Right kidney (tissue), 1 donor: ENCODE measurements at regions not wholly inside any gene's neighbourhood (a gene's known extent, or its start where the extent isn't known, plus 50 kb on each side); places are given as distances from the start of the nearest gene placed in this dataset.

Source experiments
- DNase-seq: peaks from one replicate; pipeline ENCODE4 v3.0.0-alpha.2; 2016

DNA sequence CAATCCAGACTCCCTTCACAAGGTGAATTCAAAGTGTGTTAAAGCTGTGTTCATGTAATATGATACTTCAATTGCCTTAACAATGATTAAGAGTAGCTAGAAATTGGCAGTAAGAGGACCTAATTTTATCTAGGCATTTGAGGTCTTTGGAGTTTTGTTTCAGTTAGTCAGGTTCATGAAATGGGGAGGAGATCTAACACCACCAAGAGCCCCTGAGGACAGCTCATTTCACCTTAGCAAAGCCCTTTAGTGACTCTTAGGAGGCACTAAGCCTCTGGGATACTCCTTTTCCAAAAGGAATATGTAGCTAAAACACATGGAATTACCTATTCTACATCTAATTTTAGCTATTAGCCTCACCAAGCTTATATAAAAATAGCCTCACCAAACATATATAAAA, 716.5 kb upstream of the RAB6C start:
- no peak for DNase-seq

DNA sequence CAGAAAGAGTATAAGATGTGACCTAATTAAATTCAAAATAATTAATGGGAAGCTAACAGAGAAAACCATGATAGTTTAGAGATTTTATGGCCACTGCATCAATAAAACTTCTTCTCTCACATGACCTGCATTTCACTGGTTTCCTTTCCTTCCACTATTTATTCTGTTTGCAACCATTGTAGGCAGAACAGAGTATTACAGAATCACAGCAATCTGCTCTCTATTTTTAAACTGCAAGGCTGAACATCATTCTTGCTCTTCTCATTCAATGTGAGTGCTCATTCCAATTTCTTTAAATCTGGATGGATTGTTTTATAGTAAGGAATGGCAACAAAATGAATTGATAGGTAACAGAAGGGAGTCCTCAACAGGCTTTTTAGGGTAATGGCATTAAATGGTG, 715.5 kb upstream of the RAB6C start:
- no peak for DNase-seq

DNA sequence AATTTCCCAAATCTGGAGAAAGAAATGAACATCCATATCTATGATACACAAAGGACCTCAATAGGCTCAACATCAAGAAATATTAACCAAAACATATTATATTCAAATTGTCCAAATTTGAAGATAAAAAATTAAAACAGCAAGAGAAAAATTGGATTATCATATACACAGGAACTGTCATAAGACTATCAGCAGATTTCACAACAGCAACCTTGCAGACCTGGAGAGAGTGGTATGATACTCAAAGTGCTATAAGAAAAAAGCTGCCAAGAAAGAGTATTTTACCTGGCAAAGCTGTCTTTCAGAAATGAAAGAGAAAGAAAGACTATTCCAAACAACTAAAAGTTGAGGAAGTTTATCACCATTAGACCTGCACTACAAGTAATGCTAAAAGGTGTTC, 711.9 kb upstream of the RAB6C start:
- no peak for DNase-seq

DNA sequence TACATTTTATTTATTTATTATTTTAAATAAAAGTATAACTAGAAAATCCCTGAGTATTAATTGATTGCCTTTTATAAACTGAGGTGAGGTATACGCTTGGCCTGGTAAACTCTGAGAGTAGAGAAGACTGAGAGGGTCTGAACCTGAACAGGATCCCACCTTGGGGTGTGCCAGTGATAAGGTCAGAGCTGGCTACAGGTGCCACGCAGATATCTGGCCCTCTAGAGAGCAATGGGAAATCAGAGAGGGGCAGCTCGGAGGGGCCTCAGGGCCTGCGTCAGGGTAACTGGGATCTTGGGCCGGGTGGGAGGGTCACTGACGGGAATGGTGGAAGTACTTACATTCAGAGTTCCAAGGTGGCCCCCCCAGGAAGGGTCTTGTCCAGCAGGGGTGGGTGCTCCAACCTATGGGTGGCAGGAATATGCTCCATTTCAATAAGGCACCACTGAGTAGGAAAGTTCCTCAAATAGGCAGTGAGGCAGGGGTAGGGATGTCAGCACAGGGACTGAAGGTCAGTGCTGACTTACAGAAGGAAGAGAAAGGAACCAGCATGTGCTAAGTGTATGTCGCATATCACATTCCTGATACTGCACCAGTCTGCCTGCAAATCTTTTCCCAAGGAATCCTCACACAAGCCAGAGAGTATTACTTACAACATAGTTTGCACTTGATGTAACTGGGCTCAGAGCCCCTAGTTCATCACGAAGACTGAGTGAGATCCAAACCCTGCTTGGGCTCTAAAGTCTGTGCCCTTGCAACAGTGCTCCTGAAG, 706.0 kb upstream of the RAB6C start:
- no peak for DNase-seq

DNA sequence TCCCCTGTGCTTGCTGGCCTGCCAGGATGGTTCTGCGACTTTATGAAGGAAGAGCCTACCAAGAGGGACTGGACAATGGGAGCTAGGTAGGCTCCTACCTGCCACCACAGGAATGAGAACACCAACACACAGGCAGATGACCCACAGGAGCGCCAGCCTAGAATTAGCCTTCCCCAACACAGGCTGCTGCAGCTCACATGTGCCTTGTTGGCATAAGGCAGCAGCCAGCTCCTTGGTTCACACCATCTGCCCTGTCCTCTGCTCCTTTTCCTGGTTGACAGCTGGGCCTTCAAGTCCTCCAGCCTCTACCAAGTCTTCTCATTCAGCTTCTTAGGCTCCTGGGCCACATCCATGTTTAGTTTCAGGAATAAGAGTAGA, 705.4 kb upstream of the RAB6C start:
- no peak for DNase-seq

DNA sequence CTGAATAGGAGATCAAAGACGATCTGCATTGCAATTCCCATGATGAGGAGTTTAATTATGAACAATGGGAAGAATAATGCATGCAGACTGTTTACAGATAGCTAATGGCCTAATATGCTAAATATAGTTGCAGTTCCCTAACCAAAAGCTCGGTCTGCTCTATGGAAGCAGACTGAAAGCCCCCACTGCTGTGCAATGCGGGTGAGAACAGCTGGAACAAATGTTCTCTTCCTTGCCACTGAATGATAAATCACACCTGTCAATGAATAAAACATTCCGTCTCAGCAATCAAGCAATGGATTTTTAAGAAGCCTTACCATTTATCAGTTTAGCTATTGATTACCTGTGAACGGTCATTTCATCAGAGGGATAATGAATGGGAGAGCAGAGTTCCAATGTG, 704.5 kb upstream of the RAB6C start:
- DNase-seq, result no peak

DNA sequence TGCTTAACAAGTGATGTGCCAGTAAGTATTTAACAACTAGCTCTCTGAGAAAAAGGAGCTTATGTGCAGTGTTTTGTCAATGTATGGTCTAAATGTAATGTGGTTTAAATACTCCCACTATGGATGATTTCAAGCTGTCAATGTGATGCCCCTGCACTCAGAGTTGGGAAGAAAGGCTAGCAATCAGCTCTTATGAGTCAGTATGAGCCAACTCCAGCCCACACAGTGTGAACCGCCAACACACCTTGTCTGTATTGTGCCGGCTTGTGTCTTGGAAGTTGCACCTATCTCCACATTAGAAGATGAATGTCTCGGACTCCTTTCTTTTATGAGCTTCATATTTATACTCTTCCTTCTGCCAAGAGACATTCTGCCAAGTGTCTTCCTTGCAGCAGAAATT, 703.8 kb upstream of the RAB6C start:
- DNase-seq, result no peak

DNA sequence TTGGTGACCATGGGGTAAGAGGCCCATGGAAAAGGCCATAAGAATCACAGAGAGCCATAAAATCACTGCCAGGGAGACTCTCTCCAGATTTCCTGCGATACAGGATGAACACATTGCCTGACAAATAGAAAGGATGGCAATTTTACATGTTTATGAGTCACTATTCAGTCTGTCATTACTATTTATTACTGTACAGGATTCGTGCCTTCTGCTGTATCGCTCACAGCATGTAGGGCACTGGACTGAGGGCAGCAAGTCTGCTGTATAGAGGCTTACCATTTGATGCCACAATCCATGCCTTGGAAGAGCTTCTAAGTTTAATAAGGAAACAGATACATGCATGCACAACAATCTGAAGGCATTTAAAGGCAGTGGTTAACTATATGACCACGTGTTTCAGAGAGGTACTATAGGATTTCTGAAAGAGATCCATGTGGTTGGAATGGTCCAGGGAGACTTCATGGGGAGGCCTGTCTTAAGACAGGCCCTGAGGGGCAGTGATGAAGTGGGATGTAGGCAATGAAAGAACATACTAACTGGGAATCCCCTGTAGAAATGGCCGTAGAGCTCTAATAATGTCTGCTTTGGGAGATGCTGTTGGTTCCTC, 702.4 kb upstream of the RAB6C start:
- no peak for DNase-seq

DNA sequence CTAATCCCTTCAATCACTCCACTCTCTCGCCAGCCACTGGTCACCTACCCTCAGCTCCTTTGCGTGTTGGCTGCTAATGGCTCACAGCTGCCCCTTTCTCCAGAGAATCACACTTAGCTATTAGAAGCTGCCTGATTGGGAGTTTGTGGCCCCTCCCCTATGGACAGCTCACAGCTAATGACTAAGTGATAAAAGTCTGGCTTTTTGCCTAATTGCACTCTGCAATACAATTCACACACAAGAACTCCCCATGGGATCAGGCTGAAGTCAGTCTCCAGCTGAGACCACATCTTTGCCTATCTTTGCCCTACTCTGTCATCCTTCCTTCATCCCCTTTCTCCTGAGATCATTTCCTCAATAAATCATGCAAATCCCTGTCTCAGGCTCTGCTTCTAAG, 701.9 kb upstream of the RAB6C start:
- DNase-seq, result no peak

DNA sequence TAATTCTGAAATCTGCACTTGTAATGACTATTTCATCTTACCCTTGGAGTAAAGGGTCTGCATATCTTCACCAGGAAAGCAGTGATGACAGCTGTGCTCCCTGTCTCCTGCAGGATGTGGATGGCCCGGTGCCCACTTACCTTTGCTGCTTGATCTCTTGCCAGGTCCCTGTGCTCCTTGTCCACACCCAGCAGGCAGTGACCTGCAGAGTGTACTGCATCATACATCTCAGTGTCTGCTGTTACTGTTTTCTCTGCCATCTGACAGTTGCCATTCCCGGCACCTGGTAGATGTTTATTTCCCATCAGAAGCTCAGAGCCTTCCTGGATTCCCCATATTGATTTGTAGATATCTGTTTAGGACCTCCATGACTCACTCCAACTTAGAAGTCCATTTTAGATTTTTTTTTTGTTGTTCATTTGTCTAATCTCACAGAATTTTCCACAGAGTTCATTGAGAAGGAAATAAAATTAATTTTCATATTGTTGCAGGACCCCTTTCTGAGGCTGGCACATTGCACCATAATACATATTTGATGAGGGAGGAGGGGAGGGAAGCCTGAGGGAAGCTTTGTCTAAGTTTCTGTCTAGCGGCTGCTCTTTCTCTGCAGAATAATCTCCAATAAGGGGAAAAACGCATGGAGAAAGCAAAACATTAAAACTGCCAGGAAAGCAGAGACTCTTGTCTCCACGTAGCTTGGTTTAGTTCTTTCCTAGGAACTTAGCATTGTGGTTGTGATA, 697.5 kb upstream of the RAB6C start:
- DNase-seq, result no peak

DNA sequence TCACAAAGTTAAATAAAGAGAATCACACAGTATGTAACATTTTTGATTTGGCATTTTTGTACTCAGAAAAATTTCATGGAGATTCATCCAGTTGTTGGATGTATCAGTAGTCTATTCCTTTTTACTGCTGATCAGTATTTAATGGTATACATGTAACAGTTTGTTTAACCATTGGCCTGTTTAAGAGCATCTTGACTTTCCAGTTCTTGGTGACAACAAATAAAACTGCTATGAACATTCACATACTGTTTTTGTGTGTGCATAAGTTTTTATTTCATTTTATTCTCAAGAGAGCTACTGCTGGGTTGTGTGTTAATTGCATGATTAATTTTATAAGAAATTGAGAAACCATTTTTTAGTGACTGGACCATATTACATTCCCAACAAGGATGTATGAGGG, 694.5 kb upstream of the RAB6C start:
- DNase-seq, result no peak

DNA sequence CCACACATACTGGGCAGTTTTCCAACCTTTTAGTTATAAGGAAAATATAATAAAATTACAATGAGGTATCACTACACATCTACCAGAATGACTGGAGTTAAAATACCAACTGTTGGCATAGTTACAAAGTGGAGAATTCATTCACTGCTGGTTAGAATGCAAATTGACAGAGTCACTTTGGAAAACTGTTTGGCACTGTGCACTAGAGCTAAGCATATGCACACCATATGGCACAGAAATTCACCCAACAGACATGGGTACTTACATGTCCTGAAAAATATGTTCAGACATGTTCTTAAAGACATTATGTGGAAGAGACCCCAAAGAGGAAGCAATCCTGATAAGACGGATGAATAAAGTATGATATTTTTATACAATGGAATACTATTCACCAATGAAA, 686.1 kb upstream of the RAB6C start:
- DNase-seq, result no peak

DNA sequence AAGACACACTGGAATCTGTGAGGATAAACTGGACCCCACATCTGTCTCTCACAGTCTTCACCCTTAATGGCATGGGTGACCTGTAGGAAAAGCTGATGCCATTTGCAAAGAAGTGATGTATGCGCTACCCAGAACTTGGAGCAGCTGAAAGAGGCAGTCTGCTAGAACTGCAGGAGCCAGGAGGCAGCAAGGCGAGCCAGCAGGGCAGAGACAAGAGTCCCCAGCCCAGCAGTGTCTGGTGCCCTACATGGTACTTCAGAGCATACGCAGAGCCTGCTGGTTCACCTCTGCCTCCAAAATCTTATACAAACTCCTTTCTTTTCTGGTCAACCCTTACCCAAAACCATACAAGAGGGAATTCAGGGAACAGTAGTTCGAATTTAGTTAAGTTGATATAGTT, 683.1 kb upstream of the RAB6C start:
- DNase-seq, result no peak

DNA sequence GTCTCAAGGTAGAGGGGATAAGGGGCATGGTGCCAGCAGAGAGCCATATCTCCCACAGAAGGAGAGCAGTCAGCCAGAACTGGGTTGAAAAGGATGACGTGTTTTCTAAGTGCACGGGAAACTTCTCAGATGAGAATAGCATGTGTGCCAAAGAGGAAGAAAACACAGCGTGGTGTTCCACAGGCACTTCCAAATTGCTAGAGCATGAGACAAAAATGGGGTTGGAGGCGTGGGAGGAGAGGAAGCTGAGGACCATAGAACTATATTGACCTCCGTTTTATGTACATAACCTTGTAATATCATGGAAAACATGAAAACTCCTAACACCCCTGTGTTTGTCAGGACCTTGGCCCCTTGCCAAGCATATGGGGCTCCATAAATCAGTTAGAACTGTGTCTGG, 682.7 kb upstream of the RAB6C start:
- DNase-seq, result peak; percentile 21

DNA sequence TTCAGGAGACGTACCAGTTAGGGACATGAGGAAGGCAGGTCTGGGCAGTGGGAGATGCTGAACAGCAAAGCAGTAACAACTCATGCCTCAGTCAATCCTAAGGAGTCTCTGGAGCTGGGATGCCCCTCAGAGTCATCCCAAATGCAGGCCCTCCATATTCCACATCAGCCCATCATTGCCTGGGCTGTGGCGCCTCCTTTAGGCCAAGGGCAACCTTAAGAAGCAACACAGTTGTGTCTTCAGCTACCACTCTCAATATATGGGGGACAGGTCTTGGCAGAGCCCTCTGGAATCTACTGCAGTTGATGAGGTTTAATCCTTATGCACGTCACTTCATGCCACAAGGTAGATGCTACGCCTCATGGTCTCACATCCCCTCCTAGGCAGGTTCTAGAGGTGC, 682.0 kb upstream of the RAB6C start:
- DNase-seq, result no peak

DNA sequence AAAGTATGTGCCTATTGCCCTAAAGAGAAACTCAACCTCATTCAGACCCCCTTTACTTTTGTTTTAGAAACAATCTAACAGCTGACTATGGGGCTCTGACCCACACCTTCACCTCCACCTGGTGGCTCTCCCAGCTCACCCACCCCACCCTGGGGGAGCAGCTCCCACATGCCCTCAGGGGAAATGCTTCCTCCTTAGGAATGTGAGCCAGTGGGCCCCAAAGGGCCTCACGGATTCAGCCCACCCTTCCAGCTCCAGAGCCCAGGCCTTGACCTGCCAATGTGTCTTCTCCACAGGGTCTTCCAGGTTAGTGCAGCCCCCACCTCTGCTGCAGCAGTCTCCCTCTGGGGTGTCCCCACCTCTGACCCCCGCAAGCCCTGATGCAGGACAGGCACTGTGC, 680.1 kb upstream of the RAB6C start:
- DNase-seq, result no peak

DNA sequence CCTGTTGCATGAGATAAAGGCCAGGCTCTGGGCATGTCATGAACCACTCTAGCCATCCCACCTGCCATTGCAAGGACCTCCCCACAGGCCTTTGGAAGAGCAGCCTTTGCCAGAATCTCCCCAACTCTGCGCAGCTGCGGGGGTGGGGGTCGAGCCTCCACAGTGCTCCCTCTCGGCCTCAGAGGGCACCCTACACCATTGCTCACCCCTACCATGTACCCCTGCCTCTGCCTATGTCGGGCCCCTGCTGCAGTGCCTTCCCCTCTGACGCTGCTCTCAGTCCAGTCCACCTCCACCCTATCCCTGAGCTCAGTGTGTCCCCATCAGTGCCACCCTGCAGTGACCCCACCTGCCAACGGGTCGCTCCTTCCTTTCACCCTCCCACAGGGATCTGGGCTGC, 679.7 kb upstream of the RAB6C start:
- DNase-seq, result no peak

DNA sequence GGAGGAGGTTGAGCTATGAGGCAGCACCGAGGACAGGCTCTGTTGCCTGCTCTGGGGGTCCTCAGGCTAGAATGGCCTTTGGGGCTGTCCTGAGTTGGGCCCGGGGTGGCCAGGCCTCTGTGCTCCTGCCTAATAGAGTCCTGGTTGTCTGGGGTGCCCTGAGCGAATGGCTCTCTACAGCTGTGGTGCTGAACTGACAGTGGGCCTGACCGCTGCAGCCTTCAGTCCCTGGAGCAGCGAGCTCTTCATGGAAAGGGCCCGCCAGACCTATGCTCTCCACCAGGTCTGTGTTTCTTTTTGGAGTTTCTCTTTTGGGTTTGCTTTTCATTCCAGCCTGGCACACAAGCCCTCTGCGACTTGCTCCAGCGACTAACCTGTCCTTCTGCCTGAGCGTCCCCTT, 679.0 kb upstream of the RAB6C start:
- DNase-seq, result no peak

DNA sequence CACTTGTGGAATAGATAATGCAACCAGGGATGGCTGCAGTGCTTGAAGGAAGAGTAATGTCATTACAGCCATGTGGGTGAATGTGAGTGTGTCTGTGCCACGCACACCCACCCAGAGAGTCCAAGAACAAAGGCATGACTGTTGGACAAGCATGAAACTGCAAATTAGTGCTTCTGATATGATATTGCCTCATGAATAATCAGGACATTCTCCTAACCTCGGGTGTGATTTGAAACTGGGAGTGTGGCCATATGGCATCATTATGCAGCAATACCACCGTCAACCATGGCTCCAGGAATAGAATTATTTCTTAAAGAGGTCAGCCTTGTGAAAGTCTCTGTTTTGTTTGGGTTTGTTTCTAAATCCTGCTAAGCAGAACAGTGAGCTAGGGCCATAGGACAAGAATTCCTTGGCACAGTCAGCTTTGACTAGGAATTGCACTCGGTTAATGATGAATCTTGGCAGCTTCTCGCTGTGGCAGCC, 678.0 kb upstream of the RAB6C start:
- no peak for DNase-seq

DNA sequence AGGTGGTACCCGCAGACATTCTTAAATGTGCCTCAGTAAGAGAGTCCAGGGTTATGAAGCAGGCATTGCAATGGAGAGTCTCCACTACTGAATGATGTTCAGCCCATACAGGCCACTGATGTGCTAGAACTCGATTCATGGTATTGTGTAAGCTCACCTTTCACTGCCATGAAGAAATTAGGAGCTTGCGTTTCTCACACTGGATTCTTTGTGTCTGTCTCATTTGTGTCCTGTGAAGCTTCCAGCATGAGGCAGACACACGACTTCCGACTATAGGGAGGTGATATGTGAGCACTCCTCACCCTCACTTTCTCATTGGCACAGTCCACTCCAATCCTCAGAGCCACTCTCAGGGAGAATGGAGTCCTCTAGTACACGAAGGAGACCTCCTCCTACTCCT, 677.4 kb upstream of the RAB6C start:
- DNase-seq, result no peak

DNA sequence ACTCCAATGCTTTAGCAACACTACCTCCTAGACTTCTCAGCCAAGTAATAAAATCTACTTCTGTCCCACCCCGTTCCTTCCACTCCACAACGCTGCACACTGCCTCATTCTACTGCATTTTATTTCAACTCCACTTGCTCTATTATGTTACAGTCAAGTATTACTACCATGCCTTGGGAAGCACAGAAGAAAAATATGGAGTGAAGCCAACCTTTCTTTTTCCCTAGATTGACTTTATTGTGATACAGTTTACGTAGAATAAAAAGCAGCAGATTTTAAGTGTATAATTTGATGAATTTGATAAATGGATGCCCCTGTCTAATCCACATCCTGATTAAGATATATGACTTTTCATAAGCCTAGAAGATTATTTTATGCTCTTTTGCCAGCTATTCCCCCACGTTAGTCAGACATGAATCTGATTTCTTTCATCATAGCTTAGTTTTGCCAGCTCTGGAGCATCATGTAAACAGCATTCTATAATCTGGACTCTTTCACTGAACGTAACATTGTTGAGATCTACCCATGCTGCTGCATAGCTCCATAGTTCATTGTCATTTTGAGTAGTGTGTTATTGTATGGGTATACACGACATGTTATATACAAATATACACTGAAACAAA, 676.8 kb upstream of the RAB6C start:
- no peak for DNase-seq

DNA sequence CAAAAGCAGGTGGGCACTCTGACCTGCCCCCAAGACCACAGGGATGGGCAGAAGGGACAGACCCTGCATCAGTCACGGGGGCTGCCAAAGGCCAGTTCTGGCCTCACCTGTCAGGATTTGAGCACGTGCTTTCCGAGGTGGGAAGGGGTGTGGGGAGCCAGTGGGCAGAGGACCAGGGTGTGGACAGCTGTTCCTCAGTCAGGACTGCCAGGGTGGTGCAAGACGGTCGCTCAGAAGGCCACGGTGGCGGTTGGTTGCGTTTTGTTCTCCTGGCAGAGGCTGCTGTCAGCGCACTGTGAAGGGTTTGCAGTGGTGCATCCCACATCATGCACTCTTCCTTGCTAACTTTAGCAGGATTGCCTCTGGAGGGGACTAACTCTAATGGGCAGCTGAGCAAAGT, 665.3 kb upstream of the RAB6C start:
- no peak for DNase-seq
